HG03432 (cell line): ENCODE measurements at regions not wholly inside any gene's neighbourhood (a gene's known extent, or its start where the extent isn't known, plus 50 kb on each side); places are given as distances from the start of the nearest gene placed in this dataset.

Experiments
- ATAC-seq: cut with Tn5 transposase; IDR thresholded peaks from one replicate; pipeline ENCODE4 v1.9.1; 2021; ENCODE audit warnings: mild to moderate bottlenecking, moderate library complexity; ENCODE audit not compliant: unreplicated experiment

DNA sequence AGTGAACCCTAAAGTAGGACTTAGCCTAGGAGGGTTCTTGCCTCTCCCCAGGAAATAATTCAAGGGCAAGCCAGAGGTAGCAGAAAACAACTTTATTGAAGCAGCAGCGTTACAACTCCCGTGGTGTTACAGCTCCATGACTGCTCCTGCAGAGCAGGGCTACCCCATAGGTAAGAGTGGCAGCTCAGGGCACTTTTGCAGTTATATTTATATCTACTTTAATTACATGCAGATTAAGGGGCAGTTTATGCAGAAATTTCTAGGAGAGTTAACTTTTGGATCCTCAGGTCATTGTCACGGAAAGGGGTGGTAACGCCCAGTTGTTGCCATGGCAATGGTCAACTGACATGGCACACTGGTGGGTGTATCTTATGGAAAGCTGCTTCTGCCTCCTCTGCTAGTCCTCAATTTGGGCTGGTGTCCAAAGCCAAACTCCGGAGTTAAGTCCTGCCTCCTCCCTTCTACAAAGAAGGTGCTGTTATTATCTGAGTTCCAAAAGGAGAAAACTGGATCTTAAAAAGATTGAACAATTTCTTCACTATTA is 1413.0 kb downstream of the DSC3 start:
- no peak for ATAC-seq

DNA sequence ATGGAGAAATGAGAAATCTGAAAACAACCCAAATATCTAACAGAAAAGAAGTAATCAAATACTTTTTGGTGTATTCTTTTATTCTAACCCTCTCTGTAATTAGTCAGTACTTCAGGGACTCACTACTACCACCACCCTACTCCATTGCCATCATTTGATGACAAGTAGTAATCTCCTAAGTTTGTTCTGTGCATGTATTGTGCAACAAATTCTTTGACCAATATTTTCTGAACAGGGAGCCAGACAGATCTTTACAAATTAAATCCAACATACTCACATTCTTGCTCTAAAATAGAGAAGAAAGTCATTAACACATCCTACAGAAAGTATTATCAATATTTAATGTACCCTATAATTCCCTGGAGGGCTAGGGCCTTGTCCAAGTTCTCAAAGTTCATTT is 1416.4 kb downstream of the DSC3 start:
- no peak for ATAC-seq

DNA sequence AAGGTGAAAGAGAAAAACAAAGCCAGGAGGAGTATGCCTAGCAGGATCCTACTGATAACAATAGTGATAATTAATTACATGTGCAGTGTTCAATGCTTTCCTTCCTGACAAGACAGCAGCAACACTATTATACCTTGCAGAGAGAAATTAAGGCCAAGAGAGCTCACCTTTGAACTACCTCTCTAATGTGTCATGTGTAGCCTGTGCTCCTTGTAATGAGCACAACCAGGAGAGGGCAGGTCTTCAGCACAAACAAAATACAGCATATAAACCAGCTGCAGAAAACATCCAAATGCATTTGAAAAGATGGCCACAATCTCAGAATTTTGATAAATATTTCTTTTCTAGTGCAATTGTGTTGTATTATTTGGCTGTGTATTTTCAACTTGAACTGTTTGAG is 1425.7 kb downstream of the DSC3 start:
- no peak for ATAC-seq

DNA sequence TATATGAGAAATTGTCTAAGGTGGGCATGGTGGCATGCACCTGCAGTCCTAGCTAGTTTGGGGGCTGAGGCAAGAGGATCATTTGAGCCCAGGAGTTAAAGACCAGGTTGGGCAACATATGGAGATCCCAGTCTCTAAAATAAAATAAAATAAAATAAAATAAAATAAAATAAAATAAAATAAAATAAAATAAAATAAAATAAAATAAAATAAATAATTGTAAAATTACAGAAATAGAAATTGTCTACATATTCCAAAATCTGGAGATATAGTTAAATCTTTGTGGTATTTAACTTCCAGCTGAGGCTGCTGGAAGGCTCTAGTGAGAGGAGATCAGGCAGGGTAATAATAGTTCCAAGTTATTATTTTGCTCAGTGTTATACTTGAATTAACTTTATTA is 1432.1 kb upstream of the CDH2 start:
- no peak for ATAC-seq

DNA sequence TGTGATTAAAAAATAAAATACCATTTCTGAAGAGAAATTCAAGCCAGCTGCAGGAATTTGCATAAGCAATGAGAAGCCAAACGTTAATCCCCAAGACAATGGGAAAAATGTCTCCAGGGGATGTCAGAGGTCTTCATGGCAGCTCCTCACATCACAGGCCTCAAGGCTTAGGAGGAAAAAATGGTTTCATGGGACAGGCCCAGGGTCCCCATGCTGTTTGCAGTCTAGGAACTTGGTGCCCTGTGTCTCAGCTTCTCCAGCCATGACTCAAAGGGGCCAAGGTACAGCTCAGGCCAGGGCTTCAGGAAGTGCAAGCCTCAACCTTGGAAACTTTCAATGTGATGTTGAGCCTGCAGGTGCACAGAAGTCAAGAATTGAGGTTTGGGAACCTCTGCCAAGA is 1428.4 kb upstream of the CDH2 start:
- no peak for ATAC-seq

DNA sequence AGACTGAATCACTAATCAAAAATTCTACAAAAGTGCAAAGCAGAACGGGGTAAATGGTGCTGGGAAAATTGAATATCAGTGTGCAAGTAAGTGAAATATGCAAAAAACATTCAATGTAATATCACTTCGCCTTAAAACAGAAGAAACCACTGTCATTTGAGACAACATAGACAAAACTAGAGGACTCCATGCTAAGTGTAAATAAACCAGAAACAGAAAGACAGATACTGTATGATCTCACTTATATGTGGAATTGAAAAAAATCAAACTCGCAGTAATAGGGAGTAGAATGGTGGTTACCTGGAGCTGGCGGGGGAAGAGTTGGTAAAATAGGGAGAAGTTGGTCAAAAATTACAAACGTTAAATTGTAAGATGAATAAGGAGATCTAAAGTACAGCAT is 1420.0 kb upstream of the CDH2 start:
- no peak for ATAC-seq

DNA sequence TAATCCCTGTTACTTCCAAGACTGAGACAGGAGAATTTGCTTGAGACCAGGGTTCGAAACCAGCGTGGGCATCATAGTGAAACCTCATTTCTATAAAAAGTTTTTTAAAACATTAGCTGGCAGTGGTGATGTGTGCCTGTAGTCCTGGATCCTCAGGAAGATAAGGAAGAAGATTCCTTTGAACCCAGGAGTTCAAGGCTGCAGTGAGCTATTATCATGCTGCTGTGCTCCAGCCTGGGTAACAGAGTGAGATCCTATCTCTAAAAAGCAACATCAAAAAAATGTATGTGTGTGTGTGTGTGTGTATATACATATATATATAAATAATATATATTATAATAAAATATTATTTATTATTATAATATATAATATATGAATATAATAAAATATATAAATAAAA is 1417.6 kb upstream of the CDH2 start:
- ATAC-seq, result no peak

DNA sequence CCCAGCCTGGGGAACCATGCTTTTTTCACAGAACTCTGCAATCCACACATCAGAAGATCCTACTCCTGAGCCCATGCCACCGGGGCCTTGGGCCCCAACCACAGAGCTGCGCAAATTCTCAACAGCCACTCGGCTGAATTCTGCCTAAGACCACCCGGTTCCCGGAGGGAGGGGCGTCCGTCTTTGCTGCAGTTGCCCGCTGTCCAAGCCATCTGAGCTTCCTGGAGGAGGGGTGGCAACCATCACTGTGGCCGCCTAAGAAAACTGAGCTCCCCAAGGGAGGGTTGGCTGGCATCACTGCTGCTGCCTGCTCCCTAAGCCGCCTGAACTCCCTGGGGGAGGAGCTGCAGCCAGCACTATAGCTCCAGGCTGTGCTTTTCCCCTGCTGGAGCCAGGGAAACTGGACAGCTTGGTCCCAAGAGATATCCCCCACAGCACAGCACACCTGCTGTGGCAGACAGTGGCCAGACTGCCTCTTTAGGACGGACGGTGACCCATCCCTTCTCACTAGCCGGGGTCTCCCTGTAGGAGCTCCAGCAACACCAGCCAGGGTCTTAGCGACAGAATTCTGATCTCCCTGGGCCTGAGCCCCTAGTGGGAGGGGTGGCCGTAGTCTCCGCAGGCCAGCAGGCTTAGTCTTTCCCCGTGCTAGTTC is 1411.6 kb upstream of the CDH2 start:
- ATAC-seq, result no peak

DNA sequence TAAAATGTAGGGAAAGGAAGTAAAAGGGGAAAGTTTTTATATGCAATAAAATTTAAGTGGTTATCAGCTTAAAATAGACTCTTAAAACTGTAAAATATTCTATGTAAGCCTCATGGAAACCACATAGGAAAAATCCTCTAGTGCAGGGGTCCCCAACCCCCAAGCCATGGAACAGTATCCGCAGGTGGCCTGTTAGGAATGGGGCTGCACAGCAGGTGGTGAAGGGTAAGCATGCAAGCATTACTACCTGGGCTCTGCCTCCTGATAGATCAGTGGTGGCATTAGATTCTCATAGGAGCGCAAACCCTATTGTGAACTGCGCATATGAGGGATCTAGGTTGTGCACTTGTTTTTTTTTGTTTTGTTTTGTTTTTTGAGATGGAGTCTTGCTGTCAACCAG is 1409.3 kb upstream of the CDH2 start:
- ATAC-seq, result no peak

DNA sequence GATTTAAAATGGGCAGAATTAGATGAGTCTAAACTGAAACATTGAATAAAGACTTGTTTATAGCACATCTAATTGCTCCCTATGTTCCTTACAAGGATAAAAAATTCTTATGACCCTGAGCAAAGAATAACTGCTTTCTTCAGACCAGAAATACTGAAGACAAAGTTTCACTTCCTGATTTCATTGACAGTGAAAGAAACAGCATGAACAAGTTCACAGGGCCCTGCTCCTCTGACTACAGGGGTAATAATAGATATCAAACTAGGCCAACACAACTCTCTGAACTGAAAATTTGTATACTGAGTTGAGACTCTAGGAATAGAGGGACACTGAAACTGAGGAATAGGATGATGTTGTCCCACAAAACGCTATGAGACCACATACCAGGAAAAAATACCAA is 1383.3 kb upstream of the CDH2 start:
- peak; percentile 97 for ATAC-seq

DNA sequence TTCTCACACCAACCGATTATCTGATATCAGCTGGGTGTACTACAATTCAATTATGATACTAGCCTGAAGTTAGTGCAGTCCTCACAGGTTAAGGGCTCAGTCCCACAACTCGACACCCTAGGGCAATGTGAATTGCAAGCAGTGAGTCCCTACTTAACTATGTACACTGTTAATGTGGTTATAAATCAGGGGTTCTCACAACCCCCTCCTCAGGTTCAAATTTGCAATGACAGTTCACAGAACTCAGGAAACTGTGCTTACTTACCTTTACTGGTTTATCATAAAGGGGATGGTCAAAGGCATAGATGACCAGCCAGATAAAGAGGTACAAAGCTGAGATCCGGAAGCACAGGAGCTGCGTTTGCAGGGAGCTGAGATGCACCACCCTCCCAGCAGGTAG is 1379.1 kb upstream of the CDH2 start:
- ATAC-seq, result no peak

DNA sequence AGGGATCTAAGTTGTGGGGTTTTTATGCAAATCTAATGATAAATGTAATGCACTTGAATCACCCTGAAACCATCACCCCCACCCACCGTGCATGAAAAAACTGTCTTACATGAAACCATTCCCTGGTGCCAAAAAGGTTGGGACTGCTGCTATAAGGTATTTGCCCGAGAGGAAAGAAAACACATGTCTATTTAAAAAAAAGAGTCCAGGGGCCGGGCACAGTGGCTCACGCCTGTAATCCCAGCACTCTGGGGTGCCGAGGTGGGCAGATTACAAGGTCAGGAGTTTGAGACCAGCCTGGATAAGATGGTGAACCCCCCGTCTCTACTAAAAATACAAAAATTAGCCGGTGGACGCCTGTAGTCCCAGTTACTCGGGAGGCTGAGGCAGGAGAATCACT is 1372.8 kb upstream of the CDH2 start:
- no peak for ATAC-seq

DNA sequence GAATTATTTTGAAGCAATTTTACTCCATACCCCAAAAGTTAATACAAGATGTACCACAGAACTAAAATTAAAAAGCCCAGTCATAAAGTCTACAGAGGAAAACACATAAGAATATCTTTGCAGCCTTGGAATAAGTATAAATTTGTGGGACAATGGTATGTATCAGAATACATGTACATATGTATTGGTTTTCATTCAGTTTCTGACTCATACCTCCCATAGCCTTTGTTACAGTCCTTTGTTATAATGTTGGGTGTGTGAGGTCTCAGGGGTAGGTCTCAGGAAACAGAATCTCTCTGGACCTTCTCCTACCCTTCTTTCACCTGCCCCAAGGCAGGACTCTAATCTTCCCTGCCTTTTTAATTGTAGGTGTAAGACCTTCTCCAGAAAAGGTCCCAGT is 1370.7 kb upstream of the CDH2 start:
- ATAC-seq, result no peak

DNA sequence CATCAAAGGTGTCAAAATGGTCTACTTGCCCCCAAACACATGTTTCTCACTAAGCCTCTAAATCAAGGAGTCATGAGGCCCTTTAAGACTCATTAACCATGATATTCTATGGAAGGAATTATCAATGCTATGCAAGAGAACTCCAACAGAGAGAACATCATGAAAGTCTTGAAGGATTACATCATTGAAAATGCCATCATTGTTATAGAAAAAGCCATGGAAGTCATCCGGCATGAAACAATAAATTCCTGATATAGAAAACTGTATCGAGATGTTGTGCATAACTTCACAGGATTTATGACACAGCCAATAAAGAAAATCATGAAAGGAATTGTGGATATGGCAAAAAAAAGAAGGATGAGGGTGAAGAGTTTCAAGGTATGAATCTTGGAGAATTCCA is 1363.6 kb upstream of the CDH2 start:
- ATAC-seq, result no peak

DNA sequence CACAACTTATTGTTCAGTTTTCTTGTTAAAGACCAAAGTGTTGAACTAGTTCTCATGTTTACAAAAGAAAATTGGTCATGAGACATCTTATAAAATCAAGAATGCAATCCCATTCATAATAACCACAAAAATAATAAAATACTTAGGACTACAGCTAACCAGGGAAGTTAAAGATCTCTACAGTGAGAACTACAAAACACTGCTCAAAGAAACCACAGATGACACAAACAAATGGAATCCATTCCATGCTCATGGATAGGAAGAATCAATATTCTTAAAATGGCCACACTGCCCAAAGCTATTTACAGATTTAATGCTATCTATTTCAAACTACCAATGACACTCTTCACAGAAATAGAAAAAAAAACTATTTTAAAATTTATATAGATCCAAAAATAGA is 1354.8 kb upstream of the CDH2 start:
- ATAC-seq, result no peak

DNA sequence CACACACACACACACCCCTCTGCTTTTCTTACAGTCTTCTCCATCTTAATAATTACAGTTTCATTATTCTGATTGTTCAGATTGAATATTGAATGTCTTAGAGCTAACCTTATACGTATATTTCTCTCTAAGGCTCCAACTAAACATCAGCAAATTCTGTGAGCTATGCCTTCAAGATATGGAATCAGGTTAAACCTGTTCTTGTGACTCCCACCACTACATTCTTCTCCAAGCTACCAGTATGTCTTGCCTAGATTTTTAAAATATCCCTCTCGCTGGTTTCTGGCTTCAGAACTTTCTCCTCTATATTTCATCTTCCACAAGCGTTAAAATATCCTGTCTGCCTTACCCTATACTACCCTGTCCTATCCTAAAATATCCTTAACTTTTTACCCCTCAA is 1346.4 kb upstream of the CDH2 start:
- ATAC-seq, result no peak

DNA sequence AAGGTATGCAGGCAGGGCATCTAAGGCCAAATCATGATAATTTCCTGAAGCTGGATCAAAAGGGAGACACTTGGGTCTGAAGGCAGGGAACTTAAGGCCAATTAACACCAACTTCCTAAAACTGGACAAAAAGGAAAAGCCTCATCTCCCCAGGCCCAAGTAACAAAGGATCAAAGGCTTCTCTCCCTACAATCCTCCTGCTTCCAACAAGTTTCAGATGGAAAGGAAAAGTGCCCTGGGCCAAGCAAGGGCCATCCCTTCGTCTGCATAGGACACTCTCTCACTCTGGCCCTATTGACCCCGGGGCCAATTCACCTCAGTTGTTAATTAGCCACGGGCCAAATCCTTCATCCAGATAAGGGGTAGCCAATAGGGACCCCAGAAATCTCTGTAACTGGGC is 1335.8 kb upstream of the CDH2 start:
- ATAC-seq, result no peak

DNA sequence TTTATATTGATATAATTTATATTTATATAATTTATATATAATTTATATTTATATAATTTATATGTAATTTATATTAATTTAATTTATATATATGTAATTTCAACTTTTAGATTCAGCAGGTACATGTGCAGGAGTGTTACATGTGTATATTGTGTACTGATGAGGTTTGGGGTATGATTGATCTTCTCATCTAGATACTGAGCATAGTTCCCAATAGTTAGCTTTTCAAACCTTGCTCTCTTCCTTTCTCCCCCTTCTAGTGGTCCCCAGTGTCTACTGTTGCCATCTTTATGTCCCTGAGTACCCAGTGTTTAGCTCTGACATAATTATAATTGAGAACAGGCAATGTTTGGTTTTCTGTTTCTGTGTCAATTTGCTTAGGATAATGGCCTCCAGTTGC is 1335.3 kb upstream of the CDH2 start:
- ATAC-seq, result no peak

DNA sequence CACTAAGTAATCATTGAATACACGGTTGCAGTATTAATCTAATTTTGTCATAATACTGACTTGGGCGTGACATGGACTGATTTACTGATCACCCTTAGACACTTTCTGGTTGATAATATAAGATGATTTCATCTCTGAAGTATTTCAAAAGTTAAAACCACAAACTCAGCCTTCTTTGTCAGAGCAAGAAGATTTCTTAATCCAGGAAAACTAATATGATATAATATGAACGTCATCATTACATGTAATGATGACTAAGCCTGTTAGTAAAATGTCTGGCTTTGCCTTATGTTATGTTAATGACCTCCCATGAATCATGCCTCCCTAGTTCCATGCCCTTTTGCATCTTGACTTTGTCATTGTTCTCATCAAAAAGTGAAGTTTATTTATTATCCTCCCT is 1325.0 kb upstream of the CDH2 start:
- ATAC-seq, result no peak

DNA sequence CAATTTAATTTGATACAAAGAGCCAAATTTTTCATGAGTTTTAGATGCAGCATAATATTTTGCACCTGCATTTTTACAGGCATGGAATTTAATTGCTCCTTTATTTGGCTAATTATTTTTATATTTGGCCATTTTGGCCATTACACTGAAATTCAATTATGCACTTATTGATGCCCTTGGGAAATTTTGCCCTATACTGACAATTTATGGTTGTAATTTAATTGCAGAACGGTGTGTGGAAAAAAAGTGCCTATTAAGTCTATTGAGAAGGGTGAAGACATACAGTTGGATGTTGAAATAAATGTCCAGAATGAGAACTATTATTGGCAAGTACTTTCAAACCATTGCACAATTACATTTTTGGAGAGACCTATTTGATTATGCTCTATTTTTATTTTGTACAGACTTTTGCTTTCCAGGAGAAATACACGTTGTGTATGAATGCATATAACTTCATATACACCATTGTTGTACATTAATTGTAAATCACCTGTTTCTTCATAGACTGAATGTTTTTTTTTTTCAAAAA is 1319.3 kb upstream of the CDH2 start:
- ATAC-seq, result no peak

DNA sequence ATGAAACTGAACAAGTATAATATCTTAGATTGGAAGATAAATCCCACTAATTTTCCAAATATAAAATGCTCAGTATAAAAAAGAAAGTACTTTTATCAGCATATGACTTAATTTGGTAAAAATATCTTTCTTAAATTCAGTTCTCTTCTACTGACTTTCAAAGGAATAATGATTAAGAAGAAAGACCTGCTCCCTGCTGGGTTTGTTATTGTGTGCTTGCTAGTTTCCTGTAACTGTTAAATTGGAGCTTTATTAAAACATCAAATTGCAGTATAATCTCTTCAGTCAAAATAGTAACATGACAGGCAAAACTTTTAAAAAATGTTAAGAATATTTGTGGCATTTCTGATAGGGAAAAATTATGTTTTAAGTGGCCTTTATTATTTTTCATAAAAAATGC is 1317.4 kb upstream of the CDH2 start:
- no peak for ATAC-seq

DNA sequence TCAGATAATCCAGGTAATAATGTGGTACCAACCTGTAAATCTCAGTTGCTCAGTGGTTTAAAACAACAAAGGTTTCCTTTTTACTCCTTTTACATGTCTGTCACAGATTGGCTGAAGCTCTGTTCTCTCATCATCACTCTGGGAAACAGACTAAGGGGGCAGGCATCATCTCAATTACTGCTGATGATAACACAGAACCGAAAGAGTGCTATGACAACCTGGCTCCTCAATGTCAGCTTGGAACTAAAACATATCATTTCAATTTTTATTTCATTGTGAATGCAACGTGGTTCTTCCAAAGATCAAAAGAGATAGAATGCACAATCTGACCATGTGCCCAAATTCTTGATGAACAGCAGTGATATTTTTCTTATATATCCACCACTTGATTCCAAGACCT is 1315.0 kb upstream of the CDH2 start:
- no peak for ATAC-seq

DNA sequence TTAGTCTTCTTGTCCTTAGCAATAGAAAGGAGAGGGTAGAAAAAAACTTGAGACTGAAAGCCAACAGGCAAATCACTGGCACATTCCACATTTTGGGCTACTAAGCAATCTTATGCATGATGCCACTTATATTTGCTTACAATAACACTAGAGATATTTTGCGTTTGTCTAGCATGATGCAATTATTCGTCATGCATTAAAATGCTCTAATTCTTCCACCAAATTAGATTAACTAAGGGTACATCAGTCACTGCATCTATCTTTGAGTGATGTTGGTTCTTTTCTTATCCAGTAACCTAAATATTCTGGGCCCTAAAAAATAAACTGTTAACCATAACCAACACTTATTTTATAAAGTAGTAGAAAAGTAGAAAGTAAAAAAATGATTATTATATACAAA is 1311.7 kb upstream of the CDH2 start:
- no peak for ATAC-seq
